HG02884 (cell line): ENCODE measurements at regions not wholly inside any gene's neighbourhood (a gene's known extent, or its start where the extent isn't known, plus 50 kb on each side); places are given as distances from the start of the nearest gene placed in this dataset.

Experiments used
- ATAC-seq: cut with Tn5 transposase; IDR thresholded peaks from one replicate; pipeline ENCODE4 v1.9.1; 2021; ENCODE audit warnings: mild to moderate bottlenecking, moderate library complexity; ENCODE audit not compliant: unreplicated experiment

GRCh38 chr21:25384782-25385181 lies 222.5 kb downstream of the MRPL39 start:
- ATAC-seq = no peak

GRCh38 chr21:25383545-25383944 lies 223.7 kb downstream of the MRPL39 start:
- no peak for ATAC-seq

GRCh38 chr21:25381936-25382452 lies 225.3 kb downstream of the MRPL39 start:
- ATAC-seq = no peak

- ATAC-seq = no peak
Observed at GRCh38 chr21:25375675-25376074, 231.6 kb downstream of the MRPL39 start.

GRCh38 chr21:25373126-25374082 lies 233.9 kb downstream of the MRPL39 start:
- ATAC-seq = no peak

GRCh38 chr21:25371841-25372425 lies 235.3 kb downstream of the MRPL39 start:
- no peak for ATAC-seq

GRCh38 chr21:25370311-25370744 lies 237.0 kb downstream of the MRPL39 start:
- no peak for ATAC-seq

GRCh38 chr21:25369524-25370300 lies 237.6 kb downstream of the MRPL39 start:
- ATAC-seq = no peak

- ATAC-seq = no peak
Observed at GRCh38 chr21:25368531-25368930, 238.8 kb downstream of the MRPL39 start.

- no peak for ATAC-seq
Observed at GRCh38 chr21:25366116-25366515, 241.2 kb downstream of the MRPL39 start.

- ATAC-seq = no peak
Observed at GRCh38 chr21:25362375-25363267, 244.7 kb downstream of the MRPL39 start.

GRCh38 chr21:25361765-25362164 lies 245.5 kb downstream of the MRPL39 start:
- no peak for ATAC-seq

- ATAC-seq = no peak
Observed at GRCh38 chr21:25361097-25361496, 246.2 kb downstream of the MRPL39 start.

GRCh38 chr21:25360593-25360992 lies 246.7 kb downstream of the MRPL39 start:
- no peak for ATAC-seq

- no peak for ATAC-seq
Observed at GRCh38 chr21:25359724-25360123, 247.6 kb downstream of the MRPL39 start.

- ATAC-seq = no peak
Observed at GRCh38 chr21:25350056-25350455, 257.2 kb downstream of the MRPL39 start.

GRCh38 chr21:25343774-25344545 lies 263.3 kb downstream of the MRPL39 start:
- no peak for ATAC-seq

GRCh38 chr21:25342816-25343215 lies 264.5 kb downstream of the MRPL39 start:
- no peak for ATAC-seq

- ATAC-seq = no peak
Observed at GRCh38 chr21:25341981-25342380, 265.3 kb downstream of the MRPL39 start.
